ENCODE measurements at regions not wholly inside any gene's neighbourhood (a gene's known extent, or its start where the extent isn't known, plus 50 kb on each side); places are given as distances from the start of the nearest gene placed in this dataset.

- TF ChIP-seq CTCF (IDR thresholded peaks at IDR 0.05; ENCODE audit: insufficient read depth, low read depth, low read length) = no peak
- TF ChIP-seq EZH2 (IDR thresholded peaks at IDR 0.05; ENCODE audit: insufficient read depth, low read length) = no peak
These were observed 272.4 kb downstream of the C16orf95 start for GRCh38 chr16:87044829-87045228.

Data from astrocyte (in vitro differentiated cells and primary cell).